LoVo (cell line): ENCODE measurements at regions not wholly inside any gene's neighbourhood (a gene's known extent, or its start where the extent isn't known, plus 50 kb on each side); places are given as distances from the start of the nearest gene placed in this dataset.
A peak's percentile ranks its signal among the peaks of the same experiment; 100 is the strongest.
"Not testable (repeated sequence)": the region's sequence is repeated elsewhere in the genome, so short reads cannot be mapped to it uniquely, and the experiment has no call there.

Experiments used
- DNase-seq: peaks from one replicate; pipeline ENCODE4 v3.0.0-alpha.2; 2016; ENCODE audit warnings: low spot score

DNA sequence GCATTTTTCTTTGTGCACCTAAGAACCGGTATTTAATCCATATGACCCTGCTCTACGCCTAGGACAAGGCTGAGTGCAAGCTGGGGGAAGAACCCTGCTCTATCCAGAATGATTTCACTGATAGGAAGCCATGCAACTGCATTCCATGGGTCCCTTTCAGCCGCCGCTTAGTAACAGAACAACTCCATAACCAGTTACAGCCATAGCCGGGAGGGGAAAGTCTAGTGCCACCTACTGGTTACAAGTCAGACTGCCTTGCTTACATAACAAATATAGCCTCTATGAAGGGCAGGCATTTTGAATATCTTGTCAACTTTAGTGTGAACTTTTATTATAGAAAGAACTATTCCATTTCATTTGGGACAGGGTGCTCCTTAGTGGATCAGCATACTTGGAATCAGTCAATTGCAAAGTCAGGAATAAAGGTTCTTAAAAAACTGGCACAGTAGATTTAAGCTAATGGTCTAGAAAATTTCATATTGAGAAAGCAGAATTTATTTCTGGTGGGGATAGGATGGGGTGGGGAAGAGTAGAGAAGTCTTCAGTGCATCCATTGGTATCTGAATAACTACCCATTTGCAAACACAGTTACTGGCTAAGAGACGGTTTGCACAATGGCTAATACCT lies 521.7 kb downstream of the ADRA2A start:
- DNase-seq, result peak; percentile 64

- DNase-seq, result no peak
Observed at GRCh38 chr10:111599943-111600342, 523.1 kb downstream of the ADRA2A start.

DNA sequence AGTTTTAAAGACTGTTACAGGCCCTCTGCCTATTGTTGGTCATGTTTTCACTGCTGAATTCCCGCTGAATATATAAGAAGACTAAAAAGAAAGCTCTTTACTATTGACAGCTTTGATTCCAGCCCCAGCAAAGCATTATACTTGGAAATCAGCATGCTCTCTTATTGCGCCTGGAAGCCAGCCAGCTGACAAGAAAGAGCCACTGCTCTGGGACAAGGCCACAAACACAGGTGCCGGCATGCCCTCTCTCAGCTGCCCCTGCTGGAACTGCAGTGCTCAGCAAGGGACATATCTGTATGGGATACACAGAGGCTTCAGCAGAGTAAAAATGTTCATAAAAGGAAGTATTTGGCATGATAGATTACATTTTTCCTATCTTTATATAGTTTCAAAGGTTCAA lies 523.9 kb downstream of the ADRA2A start:
- DNase-seq, result no peak

DNA sequence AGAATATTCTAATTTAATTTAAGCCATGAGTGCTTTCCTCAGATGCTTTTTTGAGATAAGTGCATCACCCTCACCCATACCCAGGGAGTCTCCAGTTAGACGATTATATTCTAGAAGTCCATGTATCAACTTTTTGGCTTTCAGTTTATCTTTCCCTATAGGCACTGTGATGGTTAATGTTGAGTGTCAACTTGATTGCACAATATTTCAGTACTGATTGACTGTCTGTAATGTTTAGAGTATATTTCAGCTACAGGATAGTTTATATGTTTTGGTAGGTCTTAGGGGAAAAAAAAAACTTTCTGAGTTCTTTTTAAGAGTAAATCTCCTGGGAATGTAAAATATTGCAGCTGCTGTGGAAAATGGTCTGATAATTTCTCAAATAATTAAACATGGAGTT lies 535.4 kb downstream of the ADRA2A start:
- no peak for DNase-seq

DNA sequence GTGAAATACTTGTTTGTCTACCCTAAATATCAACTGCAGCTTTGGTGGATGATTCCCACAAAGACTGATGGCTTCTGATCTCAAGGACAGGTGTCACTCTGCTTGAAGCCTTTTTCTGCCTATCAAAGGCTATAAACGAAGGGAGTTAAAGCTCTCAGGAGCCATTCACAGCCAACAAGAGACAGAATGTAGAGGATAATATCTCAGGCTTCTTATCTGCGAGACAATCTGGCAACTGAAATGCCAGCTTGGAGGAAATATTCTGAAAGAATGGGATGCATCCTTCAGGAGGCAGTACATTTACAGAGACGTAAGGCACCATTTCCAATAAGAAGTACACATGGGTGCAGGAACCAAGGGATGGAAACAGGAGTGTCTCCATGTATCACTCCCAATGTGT lies 549.4 kb downstream of the GPAM start:
- no peak for DNase-seq

GRCh38 chr10:111646021-111646420 lies 537.5 kb downstream of the GPAM start:
- no peak for DNase-seq

- DNase-seq, result no peak
Observed at GRCh38 chr10:111648046-111648445, 535.5 kb downstream of the GPAM start.

DNA sequence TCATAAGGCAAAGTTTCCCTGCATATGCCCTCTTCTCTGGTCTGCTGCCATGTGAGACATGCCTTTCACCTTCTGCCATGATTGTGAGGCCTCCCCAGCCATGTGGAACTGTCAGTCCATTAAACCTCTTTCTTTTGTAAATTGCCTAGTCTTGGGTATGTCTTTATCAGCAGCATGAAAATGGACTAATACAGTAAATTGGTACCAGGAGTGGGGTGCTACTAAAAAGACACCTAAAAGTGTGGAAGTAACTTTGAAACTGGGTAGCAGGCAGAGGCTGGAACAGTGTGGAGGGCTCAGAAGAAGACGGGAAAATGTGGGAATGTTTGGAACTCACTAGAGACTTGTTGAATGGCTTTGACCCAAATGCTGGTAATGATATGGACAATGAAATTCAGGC lies 534.5 kb downstream of the GPAM start:
- DNase-seq, result not testable (repeated sequence)

- no peak for DNase-seq
Observed at GRCh38 chr10:111650088-111650487, 533.5 kb downstream of the GPAM start.

DNA sequence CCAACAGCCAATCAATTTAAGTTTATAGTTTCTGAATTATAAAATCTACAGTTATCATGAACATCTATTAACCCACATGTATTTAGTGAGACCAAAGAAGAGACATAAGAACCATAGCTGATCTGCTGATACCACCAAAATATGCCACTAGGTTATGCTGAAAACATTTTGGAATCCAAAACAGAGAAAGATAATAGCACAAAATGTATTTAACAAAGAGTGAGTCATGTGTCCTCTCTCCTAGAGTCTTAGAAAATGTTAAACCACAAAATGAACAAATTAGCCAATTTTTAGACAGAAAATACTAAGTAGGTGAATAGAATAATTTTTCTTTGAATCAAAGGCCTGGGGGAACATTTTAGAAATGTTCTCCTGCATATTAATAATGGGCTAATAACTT lies 527.5 kb downstream of the GPAM start:
- DNase-seq, result no peak

DNA sequence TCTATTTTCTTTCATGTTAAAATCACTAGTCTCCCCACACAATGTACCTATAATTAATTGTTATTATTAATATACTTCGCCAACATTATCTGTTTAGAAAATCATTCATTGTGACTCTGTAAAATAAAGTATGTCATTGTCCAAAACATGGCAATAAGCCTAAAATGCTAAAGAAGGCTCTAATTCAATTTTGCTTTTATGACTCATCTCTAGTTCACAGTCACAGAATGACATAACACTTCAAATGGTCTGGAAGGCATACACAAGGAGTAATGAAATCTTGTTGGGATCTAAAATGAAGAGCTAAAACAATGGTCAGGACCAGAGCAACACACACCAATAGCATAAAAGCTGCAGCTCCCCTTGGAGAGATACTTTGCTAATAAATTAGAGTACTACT lies 505.8 kb downstream of the GPAM start:
- DNase-seq, result no peak

DNA sequence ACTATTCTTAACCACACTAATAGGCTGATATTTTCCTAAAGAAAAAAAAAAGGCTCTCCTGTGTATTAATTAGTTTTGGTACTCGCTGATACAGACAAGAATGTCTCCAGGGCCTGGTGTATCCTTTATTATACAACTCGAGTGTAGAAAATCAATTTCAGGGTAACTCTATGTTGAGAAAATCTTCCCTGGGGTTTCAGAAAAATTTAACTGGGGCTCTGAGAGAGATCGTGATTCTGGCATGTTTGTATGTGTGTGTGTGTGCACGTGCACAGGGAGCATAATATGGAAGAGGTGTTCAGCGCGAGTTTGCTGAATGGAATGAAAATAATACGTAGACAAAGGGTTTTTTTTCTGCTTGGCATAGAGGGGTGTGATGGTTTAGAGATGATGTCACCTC lies 496.8 kb downstream of the GPAM start:
- no peak for DNase-seq

GRCh38 chr10:111698711-111699110 lies 484.9 kb downstream of the GPAM start:
- DNase-seq, result no peak

DNA sequence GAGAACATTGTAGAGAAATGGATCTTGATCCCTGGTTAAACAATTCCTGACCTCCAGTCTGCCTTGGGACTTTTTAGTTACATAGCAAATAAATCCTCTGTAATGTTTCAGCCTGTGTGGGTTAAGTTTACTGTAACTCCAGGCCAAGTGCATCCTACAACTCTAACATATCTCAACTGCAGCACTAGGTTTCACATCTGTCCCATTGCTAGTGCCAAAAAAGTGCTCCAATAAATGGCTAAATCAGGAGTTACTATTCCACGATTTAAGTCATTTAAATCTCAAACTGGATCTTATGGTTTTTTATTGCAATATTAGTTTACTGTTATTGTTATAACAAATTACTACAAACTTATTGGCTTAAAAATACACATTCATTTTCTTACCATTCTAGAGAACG lies 479.6 kb downstream of the GPAM start:
- DNase-seq, result no peak

- DNase-seq, result no peak
Observed at GRCh38 chr10:111705021-111705420, 478.5 kb downstream of the GPAM start.

GRCh38 chr10:111706331-111706730 lies 477.2 kb downstream of the GPAM start:
- DNase-seq, result no peak

GRCh38 chr10:111707076-111707475 lies 476.5 kb downstream of the GPAM start:
- no peak for DNase-seq

DNA sequence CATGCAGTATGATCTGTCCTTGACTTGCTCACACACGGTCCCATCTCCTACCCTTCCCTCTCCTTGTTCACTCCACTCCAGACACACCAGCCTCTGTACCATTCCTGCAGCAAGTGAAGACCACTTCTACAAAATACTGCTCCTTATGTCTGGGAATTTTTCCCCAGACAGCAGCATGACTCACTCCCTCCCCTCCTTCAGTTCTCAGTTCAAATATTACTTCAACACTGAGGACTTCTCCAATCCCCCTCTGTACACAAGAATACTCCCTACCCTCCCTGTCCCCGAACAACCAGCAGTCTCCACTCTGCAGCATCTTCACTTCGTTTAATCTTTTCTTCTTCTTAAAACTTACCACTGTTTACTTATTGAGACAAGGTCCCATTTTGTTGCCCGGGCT lies 474.0 kb downstream of the GPAM start:
- no peak for DNase-seq

- DNase-seq, result no peak
Observed at GRCh38 chr10:111716032-111716431, 467.5 kb downstream of the GPAM start.

- no peak for DNase-seq
Observed at GRCh38 chr10:111724121-111724520, 459.4 kb downstream of the GPAM start.

GRCh38 chr10:111725050-111725449 lies 458.5 kb downstream of the GPAM start:
- no peak for DNase-seq

- no peak for DNase-seq
Observed at GRCh38 chr10:111732166-111732785, 451.3 kb downstream of the GPAM start.

GRCh38 chr10:111739125-111739873 lies 444.3 kb downstream of the GPAM start:
- DNase-seq, result no peak

- no peak for DNase-seq
Observed at GRCh38 chr10:111739874-111740139, 443.8 kb downstream of the GPAM start.
